ENCODE measurements at regions not wholly inside any gene's neighbourhood (a gene's known extent, or its start where the extent isn't known, plus 50 kb on each side); places are given as distances from the start of the nearest gene placed in this dataset.

DNA sequence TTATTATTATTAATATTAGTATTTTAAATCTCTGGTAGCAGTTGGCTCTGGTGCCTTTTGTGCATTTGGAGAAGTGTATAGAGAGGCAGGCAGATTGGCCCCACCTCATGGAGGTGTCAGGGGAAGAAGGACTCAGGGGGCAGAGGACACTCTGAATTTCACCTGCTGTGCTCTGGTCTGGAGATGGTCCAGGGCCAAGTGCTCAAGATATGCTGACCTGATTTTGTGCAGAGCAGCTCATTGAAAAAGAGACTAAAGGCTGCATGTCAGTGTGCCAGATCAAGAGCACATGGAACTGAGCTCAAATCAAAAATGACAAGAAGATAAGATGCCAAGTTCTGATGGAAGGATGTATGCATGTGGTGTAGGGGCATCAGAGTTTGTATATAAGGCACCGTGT, 323.6 kb upstream of the TNP1 start:
- TF ChIP-seq, protein P1, sequence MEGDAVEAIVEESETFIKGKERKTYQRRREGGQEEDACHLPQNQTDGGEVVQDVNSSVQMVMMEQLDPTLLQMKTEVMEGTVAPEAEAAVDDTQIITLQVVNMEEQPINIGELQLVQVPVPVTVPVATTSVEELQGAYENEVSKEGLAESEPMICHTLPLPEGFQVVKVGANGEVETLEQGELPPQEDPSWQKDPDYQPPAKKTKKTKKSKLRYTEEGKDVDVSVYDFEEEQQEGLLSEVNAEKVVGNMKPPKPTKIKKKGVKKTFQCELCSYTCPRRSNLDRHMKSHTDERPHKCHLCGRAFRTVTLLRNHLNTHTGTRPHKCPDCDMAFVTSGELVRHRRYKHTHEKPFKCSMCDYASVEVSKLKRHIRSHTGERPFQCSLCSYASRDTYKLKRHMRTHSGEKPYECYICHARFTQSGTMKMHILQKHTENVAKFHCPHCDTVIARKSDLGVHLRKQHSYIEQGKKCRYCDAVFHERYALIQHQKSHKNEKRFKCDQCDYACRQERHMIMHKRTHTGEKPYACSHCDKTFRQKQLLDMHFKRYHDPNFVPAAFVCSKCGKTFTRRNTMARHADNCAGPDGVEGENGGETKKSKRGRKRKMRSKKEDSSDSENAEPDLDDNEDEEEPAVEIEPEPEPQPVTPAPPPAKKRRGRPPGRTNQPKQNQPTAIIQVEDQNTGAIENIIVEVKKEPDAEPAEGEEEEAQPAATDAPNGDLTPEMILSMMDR (IDR thresholded peaks at IDR 0.05), result no peak
- TF ChIP-seq, protein P2, sequence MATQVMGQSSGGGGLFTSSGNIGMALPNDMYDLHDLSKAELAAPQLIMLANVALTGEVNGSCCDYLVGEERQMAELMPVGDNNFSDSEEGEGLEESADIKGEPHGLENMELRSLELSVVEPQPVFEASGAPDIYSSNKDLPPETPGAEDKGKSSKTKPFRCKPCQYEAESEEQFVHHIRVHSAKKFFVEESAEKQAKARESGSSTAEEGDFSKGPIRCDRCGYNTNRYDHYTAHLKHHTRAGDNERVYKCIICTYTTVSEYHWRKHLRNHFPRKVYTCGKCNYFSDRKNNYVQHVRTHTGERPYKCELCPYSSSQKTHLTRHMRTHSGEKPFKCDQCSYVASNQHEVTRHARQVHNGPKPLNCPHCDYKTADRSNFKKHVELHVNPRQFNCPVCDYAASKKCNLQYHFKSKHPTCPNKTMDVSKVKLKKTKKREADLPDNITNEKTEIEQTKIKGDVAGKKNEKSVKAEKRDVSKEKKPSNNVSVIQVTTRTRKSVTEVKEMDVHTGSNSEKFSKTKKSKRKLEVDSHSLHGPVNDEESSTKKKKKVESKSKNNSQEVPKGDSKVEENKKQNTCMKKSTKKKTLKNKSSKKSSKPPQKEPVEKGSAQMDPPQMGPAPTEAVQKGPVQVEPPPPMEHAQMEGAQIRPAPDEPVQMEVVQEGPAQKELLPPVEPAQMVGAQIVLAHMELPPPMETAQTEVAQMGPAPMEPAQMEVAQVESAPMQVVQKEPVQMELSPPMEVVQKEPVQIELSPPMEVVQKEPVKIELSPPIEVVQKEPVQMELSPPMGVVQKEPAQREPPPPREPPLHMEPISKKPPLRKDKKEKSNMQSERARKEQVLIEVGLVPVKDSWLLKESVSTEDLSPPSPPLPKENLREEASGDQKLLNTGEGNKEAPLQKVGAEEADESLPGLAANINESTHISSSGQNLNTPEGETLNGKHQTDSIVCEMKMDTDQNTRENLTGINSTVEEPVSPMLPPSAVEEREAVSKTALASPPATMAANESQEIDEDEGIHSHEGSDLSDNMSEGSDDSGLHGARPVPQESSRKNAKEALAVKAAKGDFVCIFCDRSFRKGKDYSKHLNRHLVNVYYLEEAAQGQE (IDR thresholded peaks at IDR 0.05; ENCODE audit: insufficient read depth in 1 of 2, low read depth in 2 of 2, low read length in 1 of 2), result no peak
- TF ChIP-seq POLR2AphosphoS5 (IDR thresholded peaks at IDR 0.05; ENCODE audit: low read depth, low read length) (no peak), TCF7L2 (IDR thresholded peaks at IDR 0.05; ENCODE audit: low read depth, low read length) (no peak), SIN3A (IDR thresholded peaks at IDR 0.05; ENCODE audit: borderline replicate concordance, insufficient read depth, low read depth, low read length) (no peak)

Measured in Panc1 (cell line).